NB4 (cell line): ENCODE measurements at regions not wholly inside any gene's neighbourhood (a gene's known extent, or its start where the extent isn't known, plus 50 kb on each side); places are given as distances from the start of the nearest gene placed in this dataset.

Source experiments
- CTCF ChIP-seq: IDR thresholded peaks from one replicate; pipeline ENCODE4 v1.5.1; 2012; ENCODE audit warnings: low read depth, low read length
- POLR2A ChIP-seq: IDR thresholded peaks from 2 replicates; pipeline ENCODE4 v1.6.1; 2011; ENCODE audit warnings: mild to moderate bottlenecking; ENCODE audit not compliant: insufficient read length; ENCODE audit errors: extremely low read depth

GRCh38 chrX:66915893-66916292 lies 277.0 kb upstream of the EDA2R start:
- TF ChIP-seq POLR2A (no peak), CTCF (no peak)
